B cell (primary cell): ENCODE measurements at regions not wholly inside any gene's neighbourhood (a gene's known extent, or its start where the extent isn't known, plus 50 kb on each side); places are given as distances from the start of the nearest gene placed in this dataset.

Experiments used
- ATAC-seq: fragments of 200-7000 bp; cut with Tn5 transposase; one replicate; pipeline ENCODE4 v1.10.0; 2021; ENCODE audit warnings: low read depth, mild to moderate bottlenecking, moderate number of reproducible peaks, moderate library complexity
- CTCF ChIA-PET: fragments of 350-600 bp; sonication (Branson Sonifier 250); formaldehyde crosslinking; loops from one replicate; lab custom pipeline; 2021; ENCODE audit warnings: antibody characterized with exemption, inconsistent platforms; lab: Charles Lee
- POLR2A ChIA-PET: fragments of 350-600 bp; sonication (Branson Sonifier 250); formaldehyde crosslinking; loops from one replicate; lab custom pipeline; 2021; ENCODE audit warnings: antibody characterized with exemption; lab: Charles Lee
- DNase-seq: peaks from one replicate; pipeline ENCODE4 v3.0.0; 2013
- H2AFZ ChIP-seq: 2 replicates; pipeline ENCODE4 v1.6.1; 2012; ENCODE audit warnings: mild to moderate bottlenecking, low read depth, low read length; ENCODE audit not compliant: insufficient read depth, poor library complexity, severe bottlenecking
- H3K27ac ChIP-seq, 2 donors: 1 replicate in 1 of 2; 2 replicates in 1 of 2; pipeline ENCODE4 v1.5.1; 2012 to 2013; ENCODE audit warnings: low read length in 2 of 2, mild to moderate bottlenecking in 2 of 2, moderate library complexity in 1 of 2
- H3K27me3 ChIP-seq, 4 experiments: fragments of 200-600 bp in 1 of 4; sonication (generic) in 1 of 4; replicated peaks in 1 of 4; 1 replicate in 2 of 4; 2 replicates in 2 of 4; pipeline versions ENCODE4 v1.6.1 to v1.7.0; 2013 to 2016; ENCODE audit warnings: low read length in 3 of 4, mild to moderate bottlenecking in 2 of 4, mixed read lengths in 1 of 4, moderate library complexity in 1 of 4; ENCODE audit not compliant: insufficient read depth in 4 of 4, control insufficient read depth in 3 of 4; ENCODE audit errors: control extremely low read depth in 1 of 4
- H3K36me3 ChIP-seq, 2 experiments: replicated peaks in 1 of 2; 1 replicate in 1 of 2; 2 replicates in 1 of 2; pipeline versions ENCODE4 v1.6.1 to v1.7.1; 2013; ENCODE audit warnings: low read length in 1 of 2; ENCODE audit not compliant: insufficient read depth in 2 of 2, control insufficient read depth in 1 of 2; ENCODE audit errors: control extremely low read depth in 1 of 2, extremely low read depth in 1 of 2
- H3K4me1 ChIP-seq, 2 donors: fragments of 200-600 bp in 1 of 2; sonication (generic) in 1 of 2; 1 replicate in 1 of 2; 2 replicates in 1 of 2; pipeline versions ENCODE4 v1.5.1 to v1.6.1; 2013 to 2017; ENCODE audit warnings: low read length in 2 of 2; ENCODE audit not compliant: control insufficient read depth in 2 of 2, insufficient read depth in 2 of 2
- H3K4me2 ChIP-seq: replicated peaks from 2 replicates; pipeline ENCODE3; 2012; ENCODE audit warnings: mild to moderate bottlenecking, low read depth, low read length; ENCODE audit not compliant: poor library complexity, severe bottlenecking
- H3K4me3 ChIP-seq, 5 experiments: fragments of 200-600 bp in 1 of 5; sonication (generic) in 1 of 5; 1 replicate in 3 of 5; 2 replicates in 2 of 5; pipeline versions ENCODE4 v1.5.1 to v1.7.0; 2011 to 2016; ENCODE audit warnings: low read length in 4 of 5, mild to moderate bottlenecking in 4 of 5, low read depth in 2 of 5, control low read depth in 1 of 5, moderate library complexity in 1 of 5; ENCODE audit not compliant: insufficient read depth in 1 of 5; ENCODE audit errors: control extremely low read depth in 1 of 5, extremely low read depth in 1 of 5
- H3K79me2 ChIP-seq: fragments of 200-600 bp; sonication (generic); one replicate; pipeline ENCODE4 v1.6.0; 2016; ENCODE audit warnings: low read length; ENCODE audit not compliant: control insufficient read depth, insufficient read depth
- H3K9ac ChIP-seq: fragments of 200-600 bp; sonication (generic); 2 replicates; pipeline ENCODE4 v1.6.1; 2017; ENCODE audit warnings: mild to moderate bottlenecking, low read length, moderate library complexity
- H3K9me3 ChIP-seq, 3 donors: one replicate each; pipeline versions ENCODE4 v1.6.1 to v1.7.1; 2013; ENCODE audit warnings: low read length in 2 of 3; ENCODE audit not compliant: control insufficient read depth in 2 of 3, insufficient read depth in 1 of 3; ENCODE audit errors: control extremely low read depth in 1 of 3
- H4K20me1 ChIP-seq: 2 replicates; pipeline ENCODE4 v1.6.0; 2012; ENCODE audit warnings: mild to moderate bottlenecking, low read length; ENCODE audit not compliant: insufficient read depth, control insufficient read depth, poor library complexity, severe bottlenecking
- H3K27ac Mint-ChIP-seq: one replicate; pipeline ENCODE4 v1.8.0; 2021; ENCODE audit warnings: mixed read lengths
- H3K27me3 Mint-ChIP-seq: one replicate; pipeline ENCODE4 v1.8.0; 2021; ENCODE audit warnings: mixed read lengths
- H3K4me1 Mint-ChIP-seq: one replicate; pipeline ENCODE4 v1.8.0; 2021; ENCODE audit warnings: mixed read lengths
- H3K4me3 Mint-ChIP-seq: one replicate; pipeline ENCODE4 v1.8.0; 2021; ENCODE audit warnings: mixed read lengths
- H3K9me3 Mint-ChIP-seq: one replicate; pipeline ENCODE4 v1.8.0; 2022; ENCODE audit warnings: mixed read lengths; ENCODE audit not compliant: insufficient read depth
- CTCF ChIP-seq: fragments of 200-600 bp; IDR thresholded peaks from one replicate; pipeline ENCODE4 v1.8.0; 2022; ENCODE audit warnings: antibody characterized with exemption, mild to moderate bottlenecking
- EZH2 ChIP-seq: IDR thresholded peaks from 2 replicates; pipeline ENCODE4 v1.6.1; 2012; ENCODE audit warnings: borderline replicate concordance, low read depth, mild to moderate bottlenecking, moderate library complexity, low read length; ENCODE audit not compliant: insufficient read depth, poor library complexity, severe bottlenecking
- WGBS: methylation state at CpG from one replicate; pipeline ENCODE4 v1.1.5; 2013; ENCODE audit warnings: missing lambda C conversion rate; ENCODE audit not compliant: insufficient coverage; 5-methylcytosine and 5-hydroxymethylcytosine counted together
- intact Hi-C: fragments of 100-400 bp; cut with micrococcal nuclease; formaldehyde crosslinking; loops from one replicate; pipeline ENCODE4 v1.10.0; 2022

DNA sequence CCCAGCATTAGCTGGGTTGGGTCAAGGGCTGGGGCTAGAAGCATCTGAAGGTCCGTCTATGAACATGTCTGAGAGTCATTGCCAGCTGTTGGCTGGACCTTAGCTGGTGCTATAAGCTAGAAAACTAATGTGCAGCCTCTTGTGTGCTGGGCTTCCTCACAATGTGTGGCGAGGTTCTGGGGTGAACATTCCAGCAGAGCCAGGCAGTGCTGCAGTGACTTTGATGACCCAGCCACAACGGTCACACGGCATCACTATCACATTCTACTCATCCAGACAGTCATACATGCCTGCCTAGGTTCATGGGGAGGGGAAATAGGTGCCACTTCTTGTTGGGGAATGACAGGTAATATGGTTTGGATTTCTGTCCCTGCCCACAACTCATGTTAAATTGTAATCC lies 260.5 kb downstream of the CYP26B1 start:
- no peak overlapping the region for H2AFZ ChIP-seq
- H3K4me2 ChIP-seq: no peak overlapping the region
- TF ChIP-seq CTCF (no peak), EZH2 (no peak)
- no peaks in the 10 kb centered on the region for H3K4me1 Mint-ChIP-seq
- ChIA-PET CTCF (no interaction called here), POLR2A (no interaction called here)
- DNase-seq (no peak), ATAC-seq (no peak)
- H4K20me1 ChIP-seq: no peaks in the 10 kb centered on the region
- H3K27ac Mint-ChIP-seq: no peak overlapping the region
- H3K27me3 ChIP-seq: peaks cover 0 to 2% (median 0%) of the 10 kb centered on the region in 4 experiments
- H3K79me2 ChIP-seq: no peaks in the 10 kb centered on the region
- no peak overlapping the region for H3K4me3 ChIP-seq
- WGBS: 95% methylated on average over 2 of the region's 4 CpGs
- H3K36me3 ChIP-seq: no peaks in the 10 kb centered on the region
- no peaks in the 10 kb centered on the region for H3K9me3 Mint-ChIP-seq
- H3K27ac ChIP-seq: no peak overlapping the region
- intact Hi-C loops: no loop called here
- H3K4me1 ChIP-seq: no peaks in the 10 kb centered on the region
- no peaks in the 10 kb centered on the region for H3K27me3 Mint-ChIP-seq
- no peak overlapping the region for H3K9ac ChIP-seq
- H3K9me3 ChIP-seq: peaks cover 0 to 3% (median 0%) of the 10 kb centered on the region in 3 donors
- no peak overlapping the region for H3K4me3 Mint-ChIP-seq

DNA sequence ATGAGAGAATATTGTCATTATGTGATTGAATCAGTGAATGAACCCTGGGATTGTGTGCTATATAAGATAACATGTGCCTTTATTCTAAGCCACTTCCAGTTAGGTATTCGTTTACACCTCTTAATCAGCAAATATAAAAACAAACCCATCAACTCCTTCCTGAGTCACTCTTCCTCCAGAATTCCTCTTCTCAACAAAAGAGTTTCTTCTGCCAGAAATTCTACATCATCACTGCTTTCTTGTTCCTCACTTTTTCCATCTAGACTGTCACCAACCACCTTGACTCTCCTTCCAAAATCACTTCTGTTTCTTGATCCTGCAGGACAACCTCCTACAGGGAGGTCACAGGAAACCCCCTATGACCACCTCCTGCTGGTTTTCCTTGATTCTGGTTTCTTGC lies 261.4 kb downstream of the CYP26B1 start:
- DNase-seq: no peak
- Histone ChIP-seq H4K20me1 (no peaks in the 10 kb centered on the region), H3K27me3 (peaks cover 0 to 2% (median 0%) of the 10 kb centered on the region in 4 experiments), H2AFZ (no peak overlapping the region), H3K27ac (no peak overlapping the region), H3K4me3 (no peak overlapping the region), H3K9ac (no peak overlapping the region), H3K79me2 (no peaks in the 10 kb centered on the region), H3K36me3 (no peaks in the 10 kb centered on the region), H3K4me2 (no peak overlapping the region), H3K9me3 (peaks cover 0 to 3% (median 0%) of the 10 kb centered on the region in 3 donors), H3K4me1 (no peaks in the 10 kb centered on the region)
- Mint-ChIP-seq H3K27me3 (no peaks in the 10 kb centered on the region), H3K4me1 (no peaks in the 10 kb centered on the region), H3K4me3 (no peak overlapping the region), H3K27ac (no peak overlapping the region), H3K9me3 (no peaks in the 10 kb centered on the region)
- CTCF ChIA-PET: no interaction called here
- no peak for ATAC-seq
- TF ChIP-seq CTCF (no peak), EZH2 (no peak)
- 78% methylated on average over 1 of the region's 1 CpG for WGBS
- intact Hi-C loops: no loop called here
- POLR2A ChIA-PET: no interaction called here
